Natural killer cell (primary cell): ENCODE measurements at regions not wholly inside any gene's neighbourhood (a gene's known extent, or its start where the extent isn't known, plus 50 kb on each side); places are given as distances from the start of the nearest gene placed in this dataset.

Experiments
- ATAC-seq, 3 donors: fragments of 150-1000 bp in 2 of 3; fragments of 200-7000 bp in 1 of 3; cut with Tn5 transposase; 1 replicate in 1 of 3; 2 replicates in 2 of 3; pipeline ENCODE4 v1.10.0; 2021; ENCODE audit warnings: mild to moderate bottlenecking in 2 of 3, moderate library complexity in 2 of 3
- DNase-seq, 2 donors: peaks; one replicate each; pipeline versions ENCODE4 v3.0.0 to v3.0.0-alpha.2; 2013 to 2021; ENCODE audit warnings: mixed read lengths in 1 of 2
- H3K27ac ChIP-seq: one replicate; pipeline ENCODE4 v1.5.1; 2013; ENCODE audit warnings: mild to moderate bottlenecking, low read length
- H3K27me3 ChIP-seq: one replicate; pipeline ENCODE4 v1.6.1; 2013; ENCODE audit warnings: low read length; ENCODE audit not compliant: control insufficient read depth, insufficient read depth
- H3K36me3 ChIP-seq: one replicate; pipeline ENCODE4 v1.6.1; 2013; ENCODE audit warnings: low read length; ENCODE audit not compliant: control insufficient read depth, insufficient read depth
- H3K4me1 ChIP-seq: one replicate; pipeline ENCODE4 v1.6.1; 2013; ENCODE audit warnings: low read length; ENCODE audit not compliant: control insufficient read depth, insufficient read depth
- H3K4me3 ChIP-seq: one replicate; pipeline ENCODE4 v1.5.1; 2013; ENCODE audit warnings: low read length
- H3K9me3 ChIP-seq: one replicate; pipeline ENCODE4 v1.6.1; 2013; ENCODE audit warnings: low read length; ENCODE audit not compliant: control insufficient read depth, insufficient read depth
- H3K27ac Mint-ChIP-seq, 2 donors: one replicate each; pipeline ENCODE4 v1.8.0; 2022; ENCODE audit warnings: mild to moderate bottlenecking in 2 of 2, mixed read lengths in 2 of 2, moderate library complexity in 1 of 2
- H3K27me3 Mint-ChIP-seq, 2 donors: one replicate each; pipeline ENCODE4 v1.8.0; 2022; ENCODE audit warnings: low read depth in 2 of 2, mixed read lengths in 2 of 2
- H3K36me3 Mint-ChIP-seq: one replicate; pipeline ENCODE4 v1.8.0; 2022; ENCODE audit warnings: mixed read lengths
- H3K4me1 Mint-ChIP-seq, 2 donors: one replicate each; pipeline ENCODE4 v1.8.0; 2022; ENCODE audit warnings: mixed read lengths in 2 of 2
- H3K4me3 Mint-ChIP-seq: one replicate; pipeline ENCODE4 v1.8.0; 2022; ENCODE audit warnings: mild to moderate bottlenecking, moderate library complexity, mixed read lengths
- H3K9me3 Mint-ChIP-seq, 2 donors: one replicate each; pipeline ENCODE4 v1.8.0; 2022; ENCODE audit warnings: mixed read lengths in 2 of 2
- CTCF ChIP-seq: fragments of 200-600 bp; IDR thresholded peaks from one replicate; pipeline ENCODE4 v1.8.0; 2022; ENCODE audit warnings: antibody characterized with exemption
- WGBS: methylation state at CpG from one replicate; pipeline ENCODE4 v1.1.7; 2013; ENCODE audit warnings: missing lambda C conversion rate; ENCODE audit not compliant: insufficient coverage; 5-methylcytosine and 5-hydroxymethylcytosine counted together
- intact Hi-C: fragments of 100-400 bp; cut with micrococcal nuclease; formaldehyde crosslinking; loops from one replicate; pipeline ENCODE4 v1.14.2; 2022

GRCh38 chr11:134749040-134749839 lies 337.2 kb upstream of the B3GAT1 start:
- WGBS = 43% methylated on average over 5 of the region's 5 CpGs
- intact Hi-C loops = no loop called here
- no peaks in the 10 kb centered on the region for H3K4me1 Mint-ChIP-seq
- H3K36me3 Mint-ChIP-seq = no peaks in the 10 kb centered on the region
- H3K4me3 Mint-ChIP-seq = no peak overlapping the region
- ATAC-seq = no peak
- no peaks in the 10 kb centered on the region for H3K4me1 ChIP-seq
- no peaks in the 10 kb centered on the region for H3K9me3 ChIP-seq
- no peaks in the 10 kb centered on the region for H3K36me3 ChIP-seq
- no peak for TF ChIP-seq CTCF
- H3K27ac Mint-ChIP-seq = no peak overlapping the region
- no peak for DNase-seq
- no peaks in the 10 kb centered on the region for H3K27me3 ChIP-seq
- H3K4me3 ChIP-seq = no peak overlapping the region
- peaks cover 13 to 36% of the 10 kb centered on the region in 2 donors for H3K27me3 Mint-ChIP-seq
- H3K9me3 Mint-ChIP-seq = no peaks in the 10 kb centered on the region
- no peak overlapping the region for H3K27ac ChIP-seq

GRCh38 chr11:134746609-134747008 lies 334.6 kb upstream of the B3GAT1 start:
- H3K4me1 Mint-ChIP-seq = peaks cover 5 to 6% of the 10 kb centered on the region in 2 donors
- Histone ChIP-seq H3K27ac (no peak overlapping the region), H3K9me3 (no peaks in the 10 kb centered on the region), H3K4me1 (no peaks in the 10 kb centered on the region), H3K4me3 (no peak overlapping the region), H3K36me3 (no peaks in the 10 kb centered on the region), H3K27me3 (no peaks in the 10 kb centered on the region)
- TF ChIP-seq CTCF = no peak
- no peak overlapping the region for H3K27ac Mint-ChIP-seq
- intact Hi-C loops = no loop called here
- H3K36me3 Mint-ChIP-seq = no peaks in the 10 kb centered on the region
- H3K4me3 Mint-ChIP-seq = no peak overlapping the region
- 66% methylated on average over 2 of the region's 2 CpGs for WGBS
- no peak for ATAC-seq
- H3K27me3 Mint-ChIP-seq = peaks cover 13 to 32% of the 10 kb centered on the region in 2 donors
- no peak for DNase-seq
- no peaks in the 10 kb centered on the region for H3K9me3 Mint-ChIP-seq

- Mint-ChIP-seq H3K27ac (no peak overlapping the region), H3K36me3 (no peaks in the 10 kb centered on the region), H3K27me3 (peaks cover 13 to 32% of the 10 kb centered on the region in 2 donors), H3K4me3 (no peak overlapping the region), H3K4me1 (peaks cover 5 to 6% of the 10 kb centered on the region in 2 donors), H3K9me3 (no peaks in the 10 kb centered on the region)
- H3K27me3 ChIP-seq = no peaks in the 10 kb centered on the region
- DNase-seq = no peak
- no peak overlapping the region for H3K27ac ChIP-seq
- no peaks in the 10 kb centered on the region for H3K4me1 ChIP-seq
- no peak for TF ChIP-seq CTCF
- WGBS = 52% methylated on average over 3 of the region's 3 CpGs
- H3K36me3 ChIP-seq = no peaks in the 10 kb centered on the region
- H3K9me3 ChIP-seq = no peaks in the 10 kb centered on the region
- no peak overlapping the region for H3K4me3 ChIP-seq
- no peak for ATAC-seq
- intact Hi-C loops = no loop called here
Measured at GRCh38 chr11:134745456-134745855, 333.4 kb upstream of the B3GAT1 start.

- ATAC-seq = no peak
- intact Hi-C loops = no loop called here
- H3K4me1 ChIP-seq = no peaks in the 10 kb centered on the region
- H3K36me3 Mint-ChIP-seq = no peaks in the 10 kb centered on the region
- H3K27ac Mint-ChIP-seq = no peak overlapping the region
- peaks cover 10 to 22% of the 10 kb centered on the region in 2 donors for H3K27me3 Mint-ChIP-seq
- no peak for TF ChIP-seq CTCF
- H3K36me3 ChIP-seq = no peaks in the 10 kb centered on the region
- no peak for DNase-seq
- no peaks in the 10 kb centered on the region for H3K27me3 ChIP-seq
- H3K9me3 ChIP-seq = no peaks in the 10 kb centered on the region
- no peak overlapping the region for H3K4me3 ChIP-seq
- H3K9me3 Mint-ChIP-seq = no peaks in the 10 kb centered on the region
- H3K4me3 Mint-ChIP-seq = no peak overlapping the region
- H3K27ac ChIP-seq = no peak overlapping the region
- 79% methylated on average over 3 of the region's 4 CpGs for WGBS
- H3K4me1 Mint-ChIP-seq = peaks cover 5 to 6% of the 10 kb centered on the region in 2 donors
Measured at GRCh38 chr11:134743820-134744195, 331.8 kb upstream of the B3GAT1 start.
